HepG2 (cell line): ENCODE measurements at regions not wholly inside any gene's neighbourhood (a gene's known extent, or its start where the extent isn't known, plus 50 kb on each side); places are given as distances from the start of the nearest gene placed in this dataset.

Source experiments
- ATAC-seq: fragments of 200-7000 bp; cut with Tn5 transposase; 3 replicates; pipeline ENCODE4 v1.9.1; 2020; ENCODE audit warnings: mild to moderate bottlenecking, moderate library complexity
- BruUV-seq: library from RNA; stranded (reverse); fragments of 400-500 nt; replicated peaks from 2 replicates; lab custom pipeline; 2021; lab: Mats Ljungman, UMichigan
- CTCF ChIA-PET: fragments of 300-600 bp; formaldehyde crosslinking; extraction: SDS; loops from one replicate; lab custom pipeline; 2021; ENCODE audit warnings: low total read pairs, inconsistent platforms, low intra/inter-chr PET ratio; lab: Yijun Ruan, JAX
- POLR2A ChIA-PET: fragments of 350-600 bp; sonication (Branson Sonifier 250); formaldehyde crosslinking; loops from one replicate; lab custom pipeline; 2020; ENCODE audit warnings: antibody characterized with exemption, inconsistent platforms; lab: Yijun Ruan, JAX
- DNase-seq: peaks from one replicate; pipeline ENCODE4 v3.0.0-alpha.2; 2015; ENCODE audit warnings: low spot score
- FAIRE-seq: peaks from 3 replicates; lab custom pipeline; 2011; peaks lifted over from hg19 to GRCh38; lab: Jason Lieb, UNC
- H2AFZ ChIP-seq: one replicate; pipeline ENCODE4 v1.6.1; 2011; ENCODE audit warnings: low read length, inconsistent platforms
- H3K27ac ChIP-seq: fragments of 300-600 bp; 3 replicates; pipeline ENCODE4 v1.8.0; 2011; ENCODE audit warnings: mixed run types, mild to moderate bottlenecking, mixed read lengths, low read length, inconsistent platforms; ENCODE audit not compliant: insufficient read depth; ENCODE audit errors: extremely low read length
- H3K27me3 ChIP-seq, 2 experiments: fragments of 200-600 bp in 1 of 2; 2 replicates in 1 of 2; 3 replicates in 1 of 2; pipeline versions ENCODE4 v1.6.0 to v1.8.0; 2011; ENCODE audit warnings: low read length in 2 of 2, mild to moderate bottlenecking in 2 of 2, moderate library complexity in 2 of 2, inconsistent platforms in 1 of 2; ENCODE audit not compliant: insufficient read depth in 2 of 2, control insufficient read depth in 1 of 2
- H3K36me3 ChIP-seq, 2 experiments: fragments of 200-600 bp in 1 of 2; replicated peaks in 1 of 2; 2 replicates in 1 of 2; 3 replicates in 1 of 2; pipeline versions ENCODE4 v1.5.1 to v1.8.0; 2011; ENCODE audit warnings: low read length in 2 of 2, inconsistent platforms in 1 of 2; ENCODE audit not compliant: insufficient read depth in 2 of 2, control insufficient read depth in 1 of 2
- H3K4me1 ChIP-seq: 2 replicates; pipeline ENCODE4 v1.5.1; 2012; ENCODE audit warnings: low read length, inconsistent platforms; ENCODE audit not compliant: insufficient read depth
- H3K4me2 ChIP-seq: 2 replicates; pipeline ENCODE4 v1.6.0; 2011; ENCODE audit warnings: low read depth, low read length, inconsistent platforms
- H3K4me3 ChIP-seq, 3 experiments: fragments of 200-600 bp in 1 of 3; sonication (generic), shearing (Covaris generic) in 1 of 3; replicated peaks in 1 of 3; 2 replicates each; pipeline ENCODE4 v1.5.1; 2011 to 2016; ENCODE audit warnings: low read length in 3 of 3, inconsistent platforms in 2 of 3, low read depth in 2 of 3, mild to moderate bottlenecking in 2 of 3, control low read depth in 1 of 3, mixed read lengths in 1 of 3; ENCODE audit not compliant: insufficient read depth in 1 of 3
- H3K79me2 ChIP-seq: one replicate; pipeline ENCODE4 v1.6.1; 2011; ENCODE audit warnings: low read length, inconsistent platforms; ENCODE audit not compliant: insufficient read depth
- H3K9ac ChIP-seq: 2 replicates; pipeline ENCODE4 v1.6.0; 2011; ENCODE audit warnings: mild to moderate bottlenecking, low read depth, low read length, inconsistent platforms; ENCODE audit not compliant: insufficient read depth
- H3K9me3 ChIP-seq: 2 replicates; pipeline ENCODE4 v1.5.1; 2012; ENCODE audit warnings: mild to moderate bottlenecking, low read length
- H4K20me1 ChIP-seq: 2 replicates; pipeline ENCODE4 v1.6.0; 2011; ENCODE audit warnings: inconsistent platforms, mild to moderate bottlenecking, low read length, moderate library complexity; ENCODE audit not compliant: insufficient read depth
- ARID2 ChIP-seq: sonication (generic); formaldehyde crosslinking; IDR thresholded peaks from 2 replicates; pipeline ENCODE4 v1.8.1; 2022; ENCODE audit warnings: mild to moderate bottlenecking, missing genetic modification reagents, borderline replicate concordance
- CAMTA2 ChIP-seq: sonication (generic); formaldehyde crosslinking; IDR thresholded peaks from 2 replicates; pipeline ENCODE4 v1.4.0; 2020; ENCODE audit warnings: mild to moderate bottlenecking, missing genetic modification reagents, borderline replicate concordance
- RNF2 ChIP-seq: fragments of 450-650 bp; conservative IDR thresholded peaks from 2 replicates; pipeline ENCODE4 v1.6.1; 2016; ENCODE audit warnings: low read depth
- YEATS4 ChIP-seq: sonication (generic); formaldehyde crosslinking; IDR thresholded peaks from 2 replicates; pipeline ENCODE4 v1.4.0; 2020; ENCODE audit warnings: missing genetic modification reagents, borderline replicate concordance
- ZNF337 ChIP-seq: sonication (generic); formaldehyde crosslinking; IDR thresholded peaks from 2 replicates; pipeline ENCODE4 v1.5.1; 2020; ENCODE audit warnings: missing genetic modification reagents, low read depth, mild to moderate bottlenecking, borderline replicate concordance
- ZNF382 ChIP-seq: sonication (generic); formaldehyde crosslinking; IDR thresholded peaks from 2 replicates; pipeline ENCODE4 v1.5.0; 2020; ENCODE audit warnings: missing genetic modification reagents, mild to moderate bottlenecking, borderline replicate concordance
- ZNF530 ChIP-seq: sonication (generic); formaldehyde crosslinking; IDR thresholded peaks from 2 replicates; pipeline ENCODE4 v1.5.0; 2020; ENCODE audit warnings: low read depth, mild to moderate bottlenecking, missing genetic modification reagents
- ZNF607 ChIP-seq: sonication (generic); formaldehyde crosslinking; IDR thresholded peaks from 2 replicates; pipeline ENCODE4 v1.5.1; 2020; ENCODE audit warnings: missing genetic modification reagents, mild to moderate bottlenecking, borderline replicate concordance
- ZNF704 ChIP-seq: sonication (generic); formaldehyde crosslinking; IDR thresholded peaks from 2 replicates; pipeline ENCODE4 v1.8.1; 2023; ENCODE audit warnings: mild to moderate bottlenecking, inconsistent platforms, moderate library complexity, missing genetic modification reagents, borderline replicate concordance
- ZSCAN30 ChIP-seq: sonication (generic); formaldehyde crosslinking; IDR thresholded peaks from 2 replicates; pipeline ENCODE4 v1.5.0; 2020; ENCODE audit warnings: mild to moderate bottlenecking, missing genetic modification reagents
- WGBS: methylation state at CpG from one replicate; pipeline ENCODE4 v1.1.6; 2017; ENCODE audit warnings: low lambda C conversion rate; 5-methylcytosine and 5-hydroxymethylcytosine counted together
- in situ Hi-C: cut with HindIII; loops from 2 replicates; pipeline ENCODE4 v1.10.0; 2017; ENCODE audit warnings: low pct_unique_long_range_greater_than_20kb; ENCODE audit not compliant: extremely low pct_ligation_motif_present
- intact Hi-C: fragments of 100-400 bp; cut with micrococcal nuclease; formaldehyde crosslinking; loops from one replicate; pipeline ENCODE4 v1.10.0; 2022; ENCODE audit not compliant: unreplicated experiment

- Histone ChIP-seq H3K9ac (no peak overlapping the region), H3K36me3 (no peaks in the 10 kb centered on the region), H4K20me1 (no peaks in the 10 kb centered on the region), H3K27me3 (peaks cover 0 to 30% of the 10 kb centered on the region in 2 experiments; a peak in 2 of 5 replicates), H3K9me3 (no peaks in the 10 kb centered on the region), H3K4me1 (no peaks in the 10 kb centered on the region), H2AFZ (no peak overlapping the region), H3K4me2 (no peak overlapping the region)
- BruUV-seq = no TSS peak
- no peak for FAIRE-seq
- no peak for DNase-seq
- no peak for ATAC-seq
- CTCF ChIA-PET = no interaction called here
- POLR2A ChIA-PET = no interaction called here
- in situ Hi-C loops (loop anchor here (5.0 to 25.0 kb wide), 2 partner anchors 645 to 940 kb away; a partner anchor contains a TSS), intact Hi-C loops (no loop called here)
- no peak for TF ChIP-seq ZSCAN30 (CRISPR knock-in tag)
- TF ChIP-seq RNF2 = no peak
- TF ChIP-seq ZNF337 (CRISPR knock-in tag) = no peak
- no peak for TF ChIP-seq ZNF530 (CRISPR knock-in tag)
- TF ChIP-seq, all 625 proteins: peak for 0
- no peaks in the 10 kb centered on the region for H3K79me2 ChIP-seq
- H3K4me3 ChIP-seq = no peak overlapping the region
- no peak overlapping the region for H3K27ac ChIP-seq
- 5% methylated on average over 6 of the region's 6 CpGs for WGBS
Measured at GRCh38 chr13:107217251-107217650, 649.3 kb upstream of the ARGLU1 start.

GRCh38 chr13:107216046-107216755, 648.3 kb upstream of the ARGLU1 start:
- no peak overlapping the region for H2AFZ ChIP-seq
- peaks cover 0 to 31% of the 10 kb centered on the region in 2 experiments; a peak in 2 of 5 replicates for H3K27me3 ChIP-seq
- no peak for FAIRE-seq
- no peak overlapping the region for H3K27ac ChIP-seq
- CTCF ChIA-PET = no interaction called here
- ATAC-seq = no peak
- in situ Hi-C loops = loop anchor here (5.0 to 25.0 kb wide), 2 partner anchors 646 to 941 kb away; a partner anchor contains a TSS
- H3K4me3 ChIP-seq = no peak overlapping the region
- 33% methylated on average over 11 of the region's 11 CpGs for WGBS
- POLR2A ChIA-PET = no interaction called here
- H3K4me2 ChIP-seq = no peak overlapping the region
- no peak for DNase-seq
- no TSS peak for BruUV-seq
- no peaks in the 10 kb centered on the region for H4K20me1 ChIP-seq
- H3K9ac ChIP-seq = no peak overlapping the region
- no peaks in the 10 kb centered on the region for H3K36me3 ChIP-seq
- H3K9me3 ChIP-seq = no peaks in the 10 kb centered on the region
- intact Hi-C loops = no loop called here
- H3K79me2 ChIP-seq = no peaks in the 10 kb centered on the region
- TF ChIP-seq ZNF607 (CRISPR knock-in tag) (no peak), ZNF382 (no peak), CAMTA2 (CRISPR knock-in tag) (no peak), ZNF704 (CRISPR knock-in tag) (no peak), YEATS4 (CRISPR knock-in tag) (no peak), ARID2 (CRISPR knock-in tag) (no peak)
- TF ChIP-seq, all 625 proteins: peak for 0
- no peaks in the 10 kb centered on the region for H3K4me1 ChIP-seq
